ENCODE measurements at regions not wholly inside any gene's neighbourhood (a gene's known extent, or its start where the extent isn't known, plus 50 kb on each side); places are given as distances from the start of the nearest gene placed in this dataset.

- no peak for DNase-seq
Measured at GRCh38 chr9:106724566-106724965, 138.4 kb upstream of the ZNF462 start.

- DNase-seq: no peak
Measured at GRCh38 chr9:106726070-106726815, 136.7 kb upstream of the ZNF462 start.

DNA sequence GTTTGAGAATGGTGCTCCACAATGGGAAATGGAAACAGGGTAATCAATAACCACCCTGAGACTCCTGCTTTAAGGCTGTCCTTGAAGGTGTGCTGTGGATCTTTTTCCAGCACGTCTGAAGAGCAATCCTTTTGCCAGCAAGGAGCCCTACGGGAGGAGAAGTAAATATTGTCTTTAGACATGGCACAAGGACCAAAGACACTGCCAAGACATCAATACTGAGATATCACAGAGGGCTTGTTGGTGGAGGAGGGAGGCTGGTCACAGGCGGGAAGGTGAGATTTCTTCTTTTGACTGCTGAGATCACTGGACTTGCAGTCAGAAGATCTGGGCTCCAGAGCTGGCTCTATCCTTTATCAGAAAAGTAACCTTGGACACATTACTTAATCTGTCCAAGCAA lies 135.0 kb upstream of the ZNF462 start:
- no peak for DNase-seq

- DNase-seq: no peak
Measured at GRCh38 chr9:106728860-106729259, 134.1 kb upstream of the ZNF462 start.

GRCh38 chr9:106731910-106732309 lies 131.1 kb upstream of the ZNF462 start:
- no peak for DNase-seq

DNA sequence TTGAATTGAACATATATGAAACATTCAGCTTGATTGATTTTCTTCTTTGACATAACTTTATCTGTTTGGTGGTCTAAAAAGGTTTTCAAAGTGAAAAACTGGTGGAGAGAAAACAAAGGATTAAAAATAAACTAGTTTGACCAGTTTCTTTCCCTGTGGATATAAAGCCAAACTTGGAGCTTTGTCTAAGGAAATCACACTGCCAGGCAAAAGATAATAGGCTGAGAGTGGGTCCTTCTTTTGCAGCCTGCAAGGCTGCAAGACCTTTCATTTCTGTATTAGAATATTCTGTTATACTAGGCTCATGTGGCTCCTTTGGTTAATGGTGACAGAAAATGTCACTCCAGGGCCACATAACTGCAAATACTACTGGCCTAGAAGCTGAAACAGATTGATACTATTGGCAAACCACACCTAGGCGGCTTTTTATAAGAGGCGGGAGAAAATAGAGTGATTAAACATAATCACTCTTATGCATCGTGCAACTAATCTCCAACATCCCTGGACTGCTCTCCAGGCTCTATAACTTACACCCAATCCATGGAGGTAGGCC lies 129.1 kb upstream of the ZNF462 start:
- no peak for DNase-seq

DNA sequence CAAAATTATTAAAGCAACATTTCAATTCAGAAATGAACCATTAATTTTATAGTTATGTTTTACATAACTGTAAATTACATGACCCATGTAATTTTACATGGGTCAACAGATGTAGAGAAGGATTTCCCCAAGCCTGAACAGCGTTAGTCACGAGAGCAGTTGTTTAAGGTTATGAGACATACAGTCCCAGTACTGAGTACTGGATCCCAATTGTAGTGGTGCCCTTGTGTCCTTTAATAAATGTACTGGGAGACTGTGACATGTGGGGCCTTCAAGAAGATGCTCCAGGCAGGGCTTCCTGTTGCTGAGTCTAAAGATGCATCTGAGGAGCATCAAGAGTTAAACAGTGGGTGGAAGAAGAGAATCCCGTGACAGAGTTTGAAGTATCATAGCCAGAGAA lies 125.5 kb upstream of the ZNF462 start:
- no peak for DNase-seq

DNA sequence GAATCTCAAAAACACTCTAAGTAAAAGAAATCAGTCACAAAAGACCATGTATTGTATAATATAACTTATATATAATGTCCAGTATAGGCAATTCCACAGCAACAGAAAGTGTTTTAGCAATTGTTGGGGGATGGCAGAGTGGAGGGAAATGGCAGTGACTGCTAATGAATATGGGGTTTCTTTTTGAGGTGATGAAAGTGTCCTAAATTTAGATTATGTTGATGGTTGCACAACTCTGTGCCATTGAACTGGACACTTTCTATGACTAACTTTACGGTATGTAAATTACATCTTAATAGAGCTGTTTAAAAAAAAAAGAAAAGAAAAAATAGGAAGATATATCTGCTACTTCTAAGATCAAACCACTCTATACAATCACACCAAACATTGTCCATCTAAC lies 124.9 kb upstream of the ZNF462 start:
- no peak for DNase-seq

DNA sequence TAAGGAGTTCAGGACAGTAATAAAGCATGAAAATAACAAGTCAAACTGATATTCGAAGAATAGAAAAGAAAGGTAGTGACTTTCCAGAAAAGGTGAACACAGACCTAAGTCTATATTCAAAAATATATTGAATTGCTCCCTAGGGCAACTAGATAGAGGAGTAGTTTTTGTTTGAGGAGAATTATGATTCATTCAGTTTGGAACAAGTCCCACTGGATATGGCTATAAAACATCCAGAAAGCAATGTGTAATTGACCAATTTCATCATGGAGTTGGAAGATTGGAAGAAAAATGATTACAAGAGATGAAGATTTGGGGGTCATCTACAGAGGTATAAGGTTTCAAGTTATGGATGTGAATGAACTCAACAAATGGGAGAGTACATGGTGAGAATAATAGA lies 117.5 kb upstream of the ZNF462 start:
- no peak for DNase-seq

- DNase-seq: no peak
Measured at GRCh38 chr9:106745876-106746275, 117.1 kb upstream of the ZNF462 start.

DNA sequence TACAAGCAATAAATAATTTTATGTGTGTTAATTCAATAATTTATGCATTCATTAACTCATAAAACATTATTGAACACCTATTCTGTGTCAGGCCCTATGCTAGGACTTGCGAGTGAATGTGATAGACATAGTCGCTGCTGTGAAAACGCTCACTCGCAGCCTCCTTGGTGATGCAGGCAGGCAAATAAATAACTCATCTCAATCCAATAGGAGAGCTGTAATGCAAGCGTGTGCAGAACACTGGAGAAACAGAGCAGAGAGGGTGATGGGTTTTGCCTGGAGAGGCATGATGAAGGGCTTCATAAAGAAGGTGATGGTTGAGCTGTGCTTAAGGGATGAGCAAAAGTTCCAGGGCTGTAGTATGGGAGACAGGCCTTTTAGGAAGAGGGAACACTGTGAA lies 111.3 kb upstream of the ZNF462 start:
- no peak for DNase-seq

DNA sequence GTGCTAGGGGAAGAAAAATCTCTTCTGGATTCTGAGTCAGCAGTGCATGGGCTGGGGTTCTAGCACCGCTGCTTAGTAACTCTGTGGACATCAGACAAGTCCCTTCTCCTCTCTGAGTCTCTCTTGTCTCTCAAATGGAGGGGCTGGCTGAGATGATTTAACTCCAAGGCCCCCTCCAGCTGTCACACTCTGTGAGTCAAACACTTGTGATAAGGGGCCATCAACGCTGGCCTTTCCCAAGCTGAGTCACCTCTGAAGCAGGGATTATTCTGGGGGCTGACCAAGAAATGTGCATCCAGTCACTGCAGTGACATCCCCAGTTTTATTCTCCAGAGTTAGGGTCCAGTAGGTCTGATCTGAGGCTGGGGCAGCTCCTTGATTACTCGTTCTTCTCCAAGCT lies 110.4 kb upstream of the ZNF462 start:
- DNase-seq: no peak

- peak in 1 of 5 donors; percentile 32 for DNase-seq
Measured at GRCh38 chr9:106753155-106753671, 109.8 kb upstream of the ZNF462 start.

GRCh38 chr9:106755736-106756135 lies 107.2 kb upstream of the ZNF462 start:
- no peak for DNase-seq

DNA sequence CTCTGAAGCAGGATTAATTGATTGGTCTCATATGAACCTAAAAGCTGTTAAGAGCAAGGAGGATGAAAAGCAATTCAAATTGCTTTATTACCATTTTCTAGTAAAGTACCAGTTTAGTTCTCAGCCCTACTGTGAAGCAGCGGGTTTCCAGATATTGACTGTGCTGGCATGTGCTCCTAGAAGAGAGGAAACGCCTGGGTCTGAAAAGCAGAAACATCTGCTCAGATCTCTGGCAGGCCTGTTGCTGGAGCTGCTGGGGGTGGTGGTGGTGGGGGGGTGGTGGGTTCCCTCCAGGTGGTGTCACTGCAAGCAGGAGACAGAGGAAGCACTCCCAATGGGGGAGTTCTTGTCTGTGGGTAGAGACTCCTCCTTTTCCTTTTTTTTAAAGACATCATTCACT lies 105.5 kb upstream of the ZNF462 start:
- no peak for DNase-seq

- DNase-seq: peak in 1 of 5 donors; percentile 3
Measured at GRCh38 chr9:106758911-106759310, 104.1 kb upstream of the ZNF462 start.

DNA sequence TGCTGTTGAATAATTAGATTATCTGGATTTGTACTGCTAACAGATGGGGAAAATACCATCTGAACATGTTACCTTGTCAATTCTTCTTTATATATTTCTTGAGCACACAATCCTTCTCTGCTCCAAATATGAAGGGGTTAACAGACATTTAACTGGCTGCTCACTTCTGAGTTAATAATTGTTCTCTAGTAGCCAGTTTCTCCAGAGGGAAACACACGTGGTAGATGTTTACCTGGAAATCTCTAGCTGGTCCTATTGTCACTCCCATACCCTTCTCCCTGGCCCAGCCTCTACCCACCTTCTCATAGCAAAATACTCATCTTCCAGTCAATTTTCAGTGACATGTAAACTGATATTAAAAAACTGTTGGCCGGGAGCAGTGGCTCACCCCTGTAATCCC lies 101.5 kb upstream of the ZNF462 start:
- no peak for DNase-seq

- no peak for DNase-seq
Measured at GRCh38 chr9:106766616-106767015, 96.3 kb upstream of the ZNF462 start.

DNA sequence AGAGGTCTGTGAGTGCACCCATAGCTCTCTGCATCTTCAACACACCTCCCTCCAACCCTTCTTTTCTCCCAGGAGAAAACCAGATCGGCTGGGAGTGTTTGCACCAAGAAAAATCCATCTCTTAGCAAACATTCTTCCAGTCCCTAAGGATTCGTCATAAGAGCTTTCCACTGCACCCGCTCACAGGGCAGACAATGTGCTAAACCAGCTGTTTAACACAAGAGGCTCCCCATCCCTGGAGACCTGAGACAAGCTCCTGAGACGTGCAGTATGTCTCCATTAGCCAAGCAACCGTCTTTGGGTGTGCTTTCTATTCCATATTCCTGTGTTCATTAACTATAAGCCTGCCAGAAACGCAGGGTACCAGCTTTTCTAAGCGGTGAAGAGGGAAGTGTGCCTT lies 93.6 kb upstream of the ZNF462 start:
- DNase-seq: no peak

DNA sequence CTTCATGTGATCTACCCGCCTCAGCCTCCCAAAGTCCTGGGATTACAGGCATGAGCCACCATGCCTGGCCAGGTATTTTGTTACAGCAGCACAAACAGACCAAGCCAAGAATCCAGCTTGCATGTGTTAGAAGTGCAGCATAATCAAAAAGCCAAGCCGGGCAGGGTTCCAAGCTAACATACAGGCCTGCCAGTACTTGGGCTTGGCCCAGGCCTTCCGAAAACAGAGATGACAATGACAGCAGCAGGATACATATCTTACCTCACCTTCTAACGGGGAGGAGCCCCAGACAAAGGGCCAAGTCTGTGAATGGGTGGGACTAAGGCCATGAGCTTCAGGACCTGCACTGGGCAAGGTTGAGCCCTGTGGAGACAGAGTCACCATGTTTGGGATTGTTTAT lies 91.4 kb upstream of the ZNF462 start:
- no peak for DNase-seq

GRCh38 chr9:106772523-106773290 lies 90.3 kb upstream of the ZNF462 start:
- no peak for DNase-seq

DNA sequence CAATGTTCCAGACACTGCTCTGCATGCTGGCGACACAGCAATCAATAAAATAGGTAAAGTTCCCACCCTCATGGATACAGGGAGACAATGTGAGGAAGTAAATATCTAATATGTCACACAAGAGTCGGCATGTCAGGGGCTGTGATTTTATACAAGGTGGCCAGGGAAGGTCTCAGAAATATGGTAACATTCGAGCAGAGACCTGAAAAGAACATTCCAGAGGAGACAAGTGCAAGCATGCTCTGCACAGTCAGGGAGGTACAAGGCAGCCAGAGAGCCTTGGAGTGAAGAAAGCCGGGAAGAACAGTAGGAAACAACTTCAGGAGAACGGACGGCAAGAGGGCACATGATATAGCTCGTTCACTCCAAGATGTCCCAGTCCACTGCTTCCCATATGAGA lies 89.2 kb upstream of the ZNF462 start:
- no peak for DNase-seq

DNA sequence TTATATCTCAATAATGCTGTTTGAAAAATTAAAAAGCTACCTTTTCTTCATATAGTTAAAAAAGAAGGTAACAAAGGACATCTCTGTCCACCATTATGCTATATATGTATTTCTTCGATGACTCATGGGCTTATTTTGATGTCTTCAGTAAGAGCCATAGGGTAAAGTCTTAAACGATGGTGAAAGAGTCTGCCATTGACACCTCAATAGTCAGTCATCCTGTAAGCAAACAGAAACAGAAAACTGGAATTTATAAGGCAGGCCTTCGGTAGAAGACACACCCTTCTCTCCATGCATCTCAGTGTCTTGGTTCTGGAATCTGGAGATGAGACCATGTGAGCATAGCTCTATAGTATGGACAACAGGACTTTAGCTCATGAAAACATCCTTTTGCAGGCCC lies 87.0 kb upstream of the ZNF462 start:
- no peak for DNase-seq

GRCh38 chr9:106779796-106780195 lies 83.2 kb upstream of the ZNF462 start:
- DNase-seq: no peak

All from T-helper 1 cell (primary cell).